ENCODE measurements at regions not wholly inside any gene's neighbourhood (a gene's known extent, or its start where the extent isn't known, plus 50 kb on each side); places are given as distances from the start of the nearest gene placed in this dataset.

DNA sequence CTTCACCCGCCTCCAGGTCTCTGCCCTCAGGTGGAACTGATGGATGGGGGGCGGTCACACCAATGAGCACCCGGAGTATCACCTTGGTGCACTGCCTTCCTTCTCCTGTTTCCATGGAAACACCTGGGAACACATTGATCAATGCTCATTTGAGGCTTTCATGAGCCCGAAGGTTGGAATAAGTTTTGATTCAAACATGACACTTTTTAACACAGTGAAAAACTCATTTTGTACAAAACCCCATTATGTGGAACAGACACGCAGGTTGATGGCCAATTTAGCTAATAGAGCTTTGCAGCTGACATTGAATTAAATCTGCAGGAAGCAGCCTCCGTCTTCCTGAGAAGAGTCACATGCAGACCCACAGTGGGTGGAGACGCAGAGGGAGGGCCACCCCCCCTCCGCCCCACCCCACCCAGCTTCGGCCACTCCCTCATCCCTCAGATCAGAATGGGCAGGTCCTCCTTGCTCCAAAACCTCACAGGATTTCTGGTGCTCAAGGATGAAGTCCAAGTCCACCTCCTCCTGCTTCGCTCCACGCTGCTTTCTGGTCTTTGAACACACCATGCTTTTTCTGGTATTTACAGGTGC lies 96.0 kb upstream of the MYCN start:
- ATAC-seq (no peak), DNase-seq (no peak)
- Histone ChIP-seq H3K36me3 (replicated peaks in 1 of 2; ENCODE audit: insufficient read depth in 1 of 2, low read depth in 2 of 2) (no peaks in the 10 kb centered on the region), H3K4me3 (no peak overlapping the region), H3K4me1 (no peaks in the 10 kb centered on the region), H3K9me3 (peaks cover 0 to 1% (median 0%) of the 10 kb centered on the region in 3 donors), H3K27me3 (no peaks in the 10 kb centered on the region), H3K27ac (no peak overlapping the region)
- intact Hi-C loops (cut with DNase I), result no loop called here
- WGBS, 2 donors, result 35 to 41% methylated on average over 9 to 11 of the region's 11 CpGs
- TF ChIP-seq, protein P1, sequence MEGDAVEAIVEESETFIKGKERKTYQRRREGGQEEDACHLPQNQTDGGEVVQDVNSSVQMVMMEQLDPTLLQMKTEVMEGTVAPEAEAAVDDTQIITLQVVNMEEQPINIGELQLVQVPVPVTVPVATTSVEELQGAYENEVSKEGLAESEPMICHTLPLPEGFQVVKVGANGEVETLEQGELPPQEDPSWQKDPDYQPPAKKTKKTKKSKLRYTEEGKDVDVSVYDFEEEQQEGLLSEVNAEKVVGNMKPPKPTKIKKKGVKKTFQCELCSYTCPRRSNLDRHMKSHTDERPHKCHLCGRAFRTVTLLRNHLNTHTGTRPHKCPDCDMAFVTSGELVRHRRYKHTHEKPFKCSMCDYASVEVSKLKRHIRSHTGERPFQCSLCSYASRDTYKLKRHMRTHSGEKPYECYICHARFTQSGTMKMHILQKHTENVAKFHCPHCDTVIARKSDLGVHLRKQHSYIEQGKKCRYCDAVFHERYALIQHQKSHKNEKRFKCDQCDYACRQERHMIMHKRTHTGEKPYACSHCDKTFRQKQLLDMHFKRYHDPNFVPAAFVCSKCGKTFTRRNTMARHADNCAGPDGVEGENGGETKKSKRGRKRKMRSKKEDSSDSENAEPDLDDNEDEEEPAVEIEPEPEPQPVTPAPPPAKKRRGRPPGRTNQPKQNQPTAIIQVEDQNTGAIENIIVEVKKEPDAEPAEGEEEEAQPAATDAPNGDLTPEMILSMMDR (IDR thresholded peaks at IDR 0.05), result no peak
- no peak for TF ChIP-seq POLR2A (IDR thresholded peaks at IDR 0.05)

DNA sequence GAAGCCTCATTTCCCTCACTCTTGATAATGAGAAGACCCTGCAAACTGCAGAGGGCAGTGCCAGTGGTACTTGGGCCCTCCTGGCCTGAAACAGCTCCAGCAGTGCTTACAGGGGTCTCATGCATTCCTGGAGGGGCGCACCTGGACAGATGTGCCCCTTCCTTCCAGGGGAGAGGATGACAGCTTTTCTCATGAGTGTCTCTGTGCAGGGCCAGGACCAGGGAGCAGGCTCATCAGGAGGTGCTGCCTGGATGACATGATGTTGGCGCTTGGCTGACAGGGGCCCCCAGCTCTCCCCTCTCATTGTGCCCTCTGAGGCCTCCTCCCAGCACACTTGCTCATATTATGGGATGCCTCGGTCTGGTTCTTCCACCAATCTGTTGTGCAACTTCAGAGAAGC lies 95.1 kb upstream of the MYCN start:
- WGBS, 2 donors, result 47 to 54% methylated on average over 2 to 3 of the region's 3 CpGs
- Histone ChIP-seq H3K27ac (no peak overlapping the region), H3K27me3 (no peaks in the 10 kb centered on the region), H3K36me3 (replicated peaks in 1 of 2; ENCODE audit: insufficient read depth in 1 of 2, low read depth in 2 of 2) (no peaks in the 10 kb centered on the region), H3K4me3 (no peak overlapping the region), H3K9me3 (peaks cover 0 to 6% (median 0%) of the 10 kb centered on the region in 3 donors), H3K4me1 (no peaks in the 10 kb centered on the region)
- no peak for DNase-seq
- TF ChIP-seq, protein P1 (IDR thresholded peaks at IDR 0.05), result no peak
- no peak for TF ChIP-seq POLR2A (IDR thresholded peaks at IDR 0.05)
- intact Hi-C loops (cut with DNase I), result no loop called here
- ATAC-seq, result no peak

DNA sequence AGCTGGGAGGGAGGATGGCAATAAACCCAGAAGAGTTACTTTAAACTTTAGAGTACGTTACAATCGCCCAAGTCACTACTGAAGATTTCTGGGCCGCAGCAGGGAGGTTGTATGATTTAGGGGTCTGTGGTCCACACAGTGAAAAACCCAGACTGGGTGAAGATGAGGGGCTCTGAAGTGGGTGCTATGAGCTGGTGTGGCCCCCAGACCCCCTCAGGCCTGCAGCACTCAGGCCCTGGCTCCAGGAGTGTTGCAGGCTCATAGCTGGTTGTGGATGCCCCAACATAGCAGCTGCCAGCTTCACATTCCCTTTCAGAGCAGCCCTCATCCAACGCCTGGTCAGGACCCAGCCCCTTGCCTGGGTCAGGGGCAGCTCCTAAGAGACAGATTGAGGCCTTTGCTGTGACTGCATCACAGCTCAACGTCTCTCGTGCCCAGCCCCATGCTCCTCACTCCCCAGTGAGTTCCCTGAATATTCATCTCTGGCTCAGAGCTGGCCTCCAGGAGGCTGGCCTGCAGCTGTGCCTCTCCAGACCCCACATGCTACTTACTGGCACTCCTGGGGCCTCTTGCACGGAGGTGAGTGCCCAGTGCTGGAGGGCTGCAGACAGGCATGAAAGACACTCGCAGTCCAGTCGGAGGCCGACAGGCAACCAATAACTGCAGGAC lies 94.5 kb upstream of the MYCN start:
- Histone ChIP-seq H3K27me3 (no peaks in the 10 kb centered on the region), H3K9me3 (peaks cover 0 to 6% (median 0%) of the 10 kb centered on the region in 3 donors), H3K27ac (no peak overlapping the region), H3K4me3 (no peak overlapping the region), H3K4me1 (no peaks in the 10 kb centered on the region), H3K36me3 (replicated peaks in 1 of 2; ENCODE audit: insufficient read depth in 1 of 2, low read depth in 2 of 2) (no peaks in the 10 kb centered on the region)
- DNase-seq, result no peak
- intact Hi-C loops (cut with DNase I), result no loop called here
- no peak for TF ChIP-seq POLR2A (IDR thresholded peaks at IDR 0.05)
- TF ChIP-seq, protein P1 (IDR thresholded peaks at IDR 0.05), result no peak
- ATAC-seq, result no peak
- WGBS, 2 donors, result 56 to 76% methylated on average over 3 to 10 of the region's 10 CpGs

DNA sequence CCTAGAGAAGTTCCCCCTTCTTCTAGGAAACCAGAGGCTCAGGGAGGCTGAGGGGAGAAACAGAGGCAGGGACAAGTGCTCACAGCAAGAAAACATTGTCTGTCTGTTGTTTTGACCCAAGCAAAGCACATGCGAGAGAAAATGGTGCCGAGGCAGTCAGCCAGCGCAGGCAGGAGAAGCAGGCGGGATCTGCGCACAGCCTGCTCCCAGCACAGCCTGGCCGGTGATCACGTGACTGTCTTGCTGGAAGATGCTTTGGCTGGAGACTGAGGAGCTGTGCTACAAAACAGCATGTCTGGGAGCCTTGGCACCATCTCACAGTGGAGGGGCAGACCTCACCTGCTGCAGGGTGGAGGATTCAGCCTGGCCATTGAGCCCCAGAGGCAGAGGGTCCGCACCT lies 93.7 kb upstream of the MYCN start:
- H3K27ac ChIP-seq, result no peak overlapping the region
- no peak for TF ChIP-seq POLR2A (IDR thresholded peaks at IDR 0.05)
- TF ChIP-seq, protein P1 (IDR thresholded peaks at IDR 0.05), result no peak
- H3K9me3 ChIP-seq, result peaks cover 0 to 6% (median 0%) of the 10 kb centered on the region in 3 donors
- intact Hi-C loops (cut with DNase I), result no loop called here
- no peaks in the 10 kb centered on the region for H3K27me3 ChIP-seq
- no peaks in the 10 kb centered on the region for H3K4me1 ChIP-seq
- ATAC-seq, result no peak
- 82 to 90% methylated on average over 7 to 8 of the region's 8 CpGs for WGBS, 2 donors
- no peak for DNase-seq
- H3K4me3 ChIP-seq, result no peak overlapping the region
- H3K36me3 ChIP-seq (replicated peaks in 1 of 2; ENCODE audit: insufficient read depth in 1 of 2, low read depth in 2 of 2), result no peaks in the 10 kb centered on the region

DNA sequence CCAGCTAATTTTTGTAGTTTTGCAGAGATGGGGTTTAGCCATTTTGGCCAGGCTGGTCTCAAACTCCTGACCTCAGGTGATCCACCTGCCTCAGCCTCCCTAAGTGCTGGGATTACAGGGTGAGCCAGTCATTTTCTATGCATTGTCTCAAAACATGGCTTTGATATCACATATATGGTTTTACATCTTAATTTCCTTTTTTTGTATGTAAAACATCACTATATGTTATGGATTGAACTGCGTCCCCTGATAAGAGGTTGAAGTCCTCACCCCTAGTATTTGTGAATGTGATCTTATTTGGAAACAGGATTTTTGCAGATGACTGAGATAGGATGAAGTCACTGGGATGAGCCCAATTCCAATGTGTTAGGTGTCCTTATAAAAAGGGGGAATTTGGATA lies 89.8 kb upstream of the MYCN start:
- TF ChIP-seq, protein P1 (IDR thresholded peaks at IDR 0.05), result no peak
- no peak for TF ChIP-seq POLR2A (IDR thresholded peaks at IDR 0.05)
- DNase-seq (no peak), ATAC-seq (no peak)
- 69 to 85% methylated on average over 1 of the region's 1 CpG for WGBS, 2 donors
- Histone ChIP-seq H3K9me3 (peaks cover 0 to 6% (median 0%) of the 10 kb centered on the region in 3 donors), H3K27me3 (no peaks in the 10 kb centered on the region), H3K36me3 (replicated peaks in 1 of 2; ENCODE audit: insufficient read depth in 1 of 2, low read depth in 2 of 2) (no peaks in the 10 kb centered on the region), H3K4me1 (no peaks in the 10 kb centered on the region), H3K27ac (no peak overlapping the region), H3K4me3 (no peak overlapping the region)
- intact Hi-C loops (cut with DNase I), result no loop called here

Measured in body of pancreas (tissue), 4 donors.